ENCODE measurements at regions not wholly inside any gene's neighbourhood (a gene's known extent, or its start where the extent isn't known, plus 50 kb on each side); places are given as distances from the start of the nearest gene placed in this dataset.

GRCh38 chr1:68953311-68953710 lies 456.4 kb upstream of the DEPDC1 start:
- Histone ChIP-seq H3K27ac (ENCODE audit: low read length) (no peak overlapping the region), H3K4me1 (ENCODE audit: control insufficient read depth, insufficient read depth, low read length) (no peaks in the 10 kb centered on the region), H3K27me3 (ENCODE audit: control insufficient read depth, insufficient read depth, low read length) (no peaks in the 10 kb centered on the region), H3K4me3 (ENCODE audit: low read length) (no peak overlapping the region), H3K9me3 (ENCODE audit: control insufficient read depth, low read depth, low read length) (no peaks in the 10 kb centered on the region), H3K36me3 (ENCODE audit: control insufficient read depth, insufficient read depth, low read length) (no peaks in the 10 kb centered on the region)
- WGBS (ENCODE audit: insufficient coverage, low lambda C conversion rate), result no CpG with 5 or more reads among the region's 1 CpG
- no peak for DNase-seq

GRCh38 chr1:68954841-68955240 lies 458.0 kb upstream of the DEPDC1 start:
- Histone ChIP-seq H3K9me3 (ENCODE audit: control insufficient read depth, low read depth, low read length) (no peaks in the 10 kb centered on the region), H3K4me3 (ENCODE audit: low read length) (no peak overlapping the region), H3K36me3 (ENCODE audit: control insufficient read depth, insufficient read depth, low read length) (no peaks in the 10 kb centered on the region), H3K27ac (ENCODE audit: low read length) (no peak overlapping the region), H3K27me3 (ENCODE audit: control insufficient read depth, insufficient read depth, low read length) (no peaks in the 10 kb centered on the region), H3K4me1 (ENCODE audit: control insufficient read depth, insufficient read depth, low read length) (no peaks in the 10 kb centered on the region)
- 100% methylated on average over 2 of the region's 2 CpGs for WGBS (ENCODE audit: insufficient coverage, low lambda C conversion rate)
- DNase-seq, result no peak

- WGBS (ENCODE audit: insufficient coverage, low lambda C conversion rate), result no CpG with 5 or more reads among the region's 5 CpGs
- H3K4me3 ChIP-seq (ENCODE audit: low read length), result no peak overlapping the region
- H3K27ac ChIP-seq (ENCODE audit: low read length), result no peak overlapping the region
- no peaks in the 10 kb centered on the region for H3K27me3 ChIP-seq (ENCODE audit: control insufficient read depth, insufficient read depth, low read length)
- no peaks in the 10 kb centered on the region for H3K4me1 ChIP-seq (ENCODE audit: control insufficient read depth, insufficient read depth, low read length)
- H3K36me3 ChIP-seq (ENCODE audit: control insufficient read depth, insufficient read depth, low read length), result no peaks in the 10 kb centered on the region
- no peaks in the 10 kb centered on the region for H3K9me3 ChIP-seq (ENCODE audit: control insufficient read depth, low read depth, low read length)
- DNase-seq, result no peak
Observed at GRCh38 chr1:68955424-68955823, 458.5 kb upstream of the DEPDC1 start.

GRCh38 chr1:68958958-68959357 lies 462.1 kb upstream of the DEPDC1 start:
- Histone ChIP-seq H3K4me3 (ENCODE audit: low read length) (no peak overlapping the region), H3K27me3 (ENCODE audit: control insufficient read depth, insufficient read depth, low read length) (no peaks in the 10 kb centered on the region), H3K9me3 (ENCODE audit: control insufficient read depth, low read depth, low read length) (no peaks in the 10 kb centered on the region), H3K36me3 (ENCODE audit: control insufficient read depth, insufficient read depth, low read length) (no peaks in the 10 kb centered on the region), H3K4me1 (ENCODE audit: control insufficient read depth, insufficient read depth, low read length) (no peaks in the 10 kb centered on the region), H3K27ac (ENCODE audit: low read length) (no peak overlapping the region)
- WGBS (ENCODE audit: insufficient coverage, low lambda C conversion rate), result no CpG with 5 or more reads among the region's 3 CpGs
- no peak for DNase-seq

- DNase-seq, result no peak
- Histone ChIP-seq H3K9me3 (ENCODE audit: control insufficient read depth, low read depth, low read length) (no peaks in the 10 kb centered on the region), H3K27me3 (ENCODE audit: control insufficient read depth, insufficient read depth, low read length) (no peaks in the 10 kb centered on the region), H3K4me1 (ENCODE audit: control insufficient read depth, insufficient read depth, low read length) (no peaks in the 10 kb centered on the region), H3K4me3 (ENCODE audit: low read length) (no peak overlapping the region), H3K36me3 (ENCODE audit: control insufficient read depth, insufficient read depth, low read length) (no peaks in the 10 kb centered on the region), H3K27ac (ENCODE audit: low read length) (no peak overlapping the region)
- no CpG with 5 or more reads among the region's 1 CpG for WGBS (ENCODE audit: insufficient coverage, low lambda C conversion rate)
Observed at GRCh38 chr1:68959461-68960030, 462.7 kb upstream of the DEPDC1 start.

GRCh38 chr1:68961143-68961542 lies 464.3 kb upstream of the DEPDC1 start:
- H3K27ac ChIP-seq (ENCODE audit: low read length), result no peak overlapping the region
- WGBS (ENCODE audit: insufficient coverage, low lambda C conversion rate), result no CpG with 5 or more reads among the region's 1 CpG

GRCh38 chr1:68963353-68963752 lies 466.5 kb upstream of the DEPDC1 start:
- DNase-seq, result no peak
- H3K4me1 ChIP-seq (ENCODE audit: control insufficient read depth, insufficient read depth, low read length), result no peaks in the 10 kb centered on the region
- H3K27me3 ChIP-seq (ENCODE audit: control insufficient read depth, insufficient read depth, low read length), result no peaks in the 10 kb centered on the region
- 100% methylated on average over 1 of the region's 3 CpGs for WGBS (ENCODE audit: insufficient coverage, low lambda C conversion rate)
- no peaks in the 10 kb centered on the region for H3K36me3 ChIP-seq (ENCODE audit: control insufficient read depth, insufficient read depth, low read length)
- H3K4me3 ChIP-seq (ENCODE audit: low read length), result no peak overlapping the region
- no peak overlapping the region for H3K27ac ChIP-seq (ENCODE audit: low read length)
- H3K9me3 ChIP-seq (ENCODE audit: control insufficient read depth, low read depth, low read length), result no peaks in the 10 kb centered on the region

More at GRCh38 chr1:68961143-68961542, 464.3 kb upstream of the DEPDC1 start:
- no peaks in the 10 kb centered on the region for H3K9me3 ChIP-seq (ENCODE audit: control insufficient read depth, low read depth, low read length)
- no peaks in the 10 kb centered on the region for H3K36me3 ChIP-seq (ENCODE audit: control insufficient read depth, insufficient read depth, low read length)
- H3K4me3 ChIP-seq (ENCODE audit: low read length), result no peak overlapping the region
- no peaks in the 10 kb centered on the region for H3K27me3 ChIP-seq (ENCODE audit: control insufficient read depth, insufficient read depth, low read length)
- DNase-seq, result no peak
- no peaks in the 10 kb centered on the region for H3K4me1 ChIP-seq (ENCODE audit: control insufficient read depth, insufficient read depth, low read length)

GRCh38 chr1:68969441-68969840 lies 472.6 kb upstream of the DEPDC1 start:
- H3K27ac ChIP-seq (ENCODE audit: low read length), result no peak overlapping the region
- H3K36me3 ChIP-seq (ENCODE audit: control insufficient read depth, insufficient read depth, low read length), result no peaks in the 10 kb centered on the region
- no peak for DNase-seq
- no peaks in the 10 kb centered on the region for H3K27me3 ChIP-seq (ENCODE audit: control insufficient read depth, insufficient read depth, low read length)
- WGBS (ENCODE audit: insufficient coverage, low lambda C conversion rate), result 17% methylated on average over 1 of the region's 4 CpGs
- H3K9me3 ChIP-seq (ENCODE audit: control insufficient read depth, low read depth, low read length), result no peaks in the 10 kb centered on the region
- no peak overlapping the region for H3K4me3 ChIP-seq (ENCODE audit: low read length)
- no peaks in the 10 kb centered on the region for H3K4me1 ChIP-seq (ENCODE audit: control insufficient read depth, insufficient read depth, low read length)

GRCh38 chr1:68970571-68970970 lies 473.7 kb upstream of the DEPDC1 start:
- no peak overlapping the region for H3K4me3 ChIP-seq (ENCODE audit: low read length)
- H3K36me3 ChIP-seq (ENCODE audit: control insufficient read depth, insufficient read depth, low read length), result no peaks in the 10 kb centered on the region
- H3K27ac ChIP-seq (ENCODE audit: low read length), result no peak overlapping the region
- no peaks in the 10 kb centered on the region for H3K9me3 ChIP-seq (ENCODE audit: control insufficient read depth, low read depth, low read length)
- no peaks in the 10 kb centered on the region for H3K4me1 ChIP-seq (ENCODE audit: control insufficient read depth, insufficient read depth, low read length)
- no peaks in the 10 kb centered on the region for H3K27me3 ChIP-seq (ENCODE audit: control insufficient read depth, insufficient read depth, low read length)
- no peak for DNase-seq
- WGBS (ENCODE audit: insufficient coverage, low lambda C conversion rate), result 83% methylated on average over 1 of the region's 2 CpGs

GRCh38 chr1:68973459-68974244 lies 476.8 kb upstream of the DEPDC1 start:
- no peaks in the 10 kb centered on the region for H3K9me3 ChIP-seq (ENCODE audit: control insufficient read depth, low read depth, low read length)
- no peak overlapping the region for H3K27ac ChIP-seq (ENCODE audit: low read length)
- no peak for DNase-seq
- WGBS (ENCODE audit: insufficient coverage, low lambda C conversion rate), result no CpG with 5 or more reads among the region's 6 CpGs
- no peak overlapping the region for H3K4me3 ChIP-seq (ENCODE audit: low read length)
- H3K27me3 ChIP-seq (ENCODE audit: control insufficient read depth, insufficient read depth, low read length), result no peaks in the 10 kb centered on the region
- H3K36me3 ChIP-seq (ENCODE audit: control insufficient read depth, insufficient read depth, low read length), result no peaks in the 10 kb centered on the region
- no peaks in the 10 kb centered on the region for H3K4me1 ChIP-seq (ENCODE audit: control insufficient read depth, insufficient read depth, low read length)

- Histone ChIP-seq H3K9me3 (ENCODE audit: control insufficient read depth, low read depth, low read length) (no peaks in the 10 kb centered on the region), H3K27ac (ENCODE audit: low read length) (no peak overlapping the region), H3K36me3 (ENCODE audit: control insufficient read depth, insufficient read depth, low read length) (no peaks in the 10 kb centered on the region), H3K27me3 (ENCODE audit: control insufficient read depth, insufficient read depth, low read length) (no peaks in the 10 kb centered on the region), H3K4me3 (ENCODE audit: low read length) (no peak overlapping the region), H3K4me1 (ENCODE audit: control insufficient read depth, insufficient read depth, low read length) (no peaks in the 10 kb centered on the region)
- DNase-seq, result no peak
- no CpG with 5 or more reads among the region's 5 CpGs for WGBS (ENCODE audit: insufficient coverage, low lambda C conversion rate)
Observed at GRCh38 chr1:68974447-68974846, 477.6 kb upstream of the DEPDC1 start.

Data from large intestine (tissue), 3 donors.